CD14-positive monocyte (primary cell): ENCODE measurements at regions not wholly inside any gene's neighbourhood (a gene's known extent, or its start where the extent isn't known, plus 50 kb on each side); places are given as distances from the start of the nearest gene placed in this dataset.

ENCODE experiments used
- DNase-seq, 3 donors: peaks; one replicate each; pipeline ENCODE4 v3.0.0-alpha.2; 2011 to 2022
- H2AFZ ChIP-seq: 2 replicates; pipeline ENCODE4 v1.6.0; 2012; ENCODE audit warnings: mild to moderate bottlenecking, low read depth, low read length, inconsistent platforms; ENCODE audit not compliant: insufficient read depth, poor library complexity, severe bottlenecking
- H3K27ac ChIP-seq, 2 donors: 1 replicate in 1 of 2; 2 replicates in 1 of 2; pipeline ENCODE4 v1.5.1; 2012 to 2013; ENCODE audit warnings: low read length in 2 of 2, control low read depth in 1 of 2, inconsistent platforms in 1 of 2, low read depth in 1 of 2, mild to moderate bottlenecking in 1 of 2
- H3K27me3 ChIP-seq, 2 donors: one replicate each; pipeline versions ENCODE4 v1.6.0 to v1.6.1; 2011 to 2013; ENCODE audit warnings: low read length in 2 of 2; ENCODE audit not compliant: control insufficient read depth in 2 of 2, insufficient read depth in 2 of 2
- H3K36me3 ChIP-seq, 2 donors: replicated peaks in 1 of 2; 1 replicate in 1 of 2; 2 replicates in 1 of 2; pipeline versions ENCODE4 v1.5.1 to v1.6.1; 2012 to 2013; ENCODE audit warnings: low read length in 2 of 2, control low read depth in 1 of 2, inconsistent platforms in 1 of 2, mild to moderate bottlenecking in 1 of 2; ENCODE audit not compliant: insufficient read depth in 2 of 2, control insufficient read depth in 1 of 2
- H3K4me1 ChIP-seq, 2 donors: 1 replicate in 1 of 2; 2 replicates in 1 of 2; pipeline versions ENCODE4 v1.5.1 to v1.6.1; 2012 to 2013; ENCODE audit warnings: low read length in 2 of 2, control low read depth in 1 of 2, inconsistent platforms in 1 of 2, mild to moderate bottlenecking in 1 of 2, moderate library complexity in 1 of 2; ENCODE audit not compliant: insufficient read depth in 2 of 2, control insufficient read depth in 1 of 2
- H3K4me2 ChIP-seq: replicated peaks from 2 replicates; pipeline ENCODE3; 2012; ENCODE audit warnings: low read length, moderate library complexity, mild to moderate bottlenecking; ENCODE audit not compliant: poor library complexity, severe bottlenecking; ENCODE audit errors: extremely low read depth
- H3K4me3 ChIP-seq, 3 experiments: fragments of 200-600 bp in 1 of 3; sonication (generic) in 1 of 3; replicated peaks in 1 of 3; 1 replicate in 2 of 3; 2 replicates in 1 of 3; pipeline ENCODE4 v1.5.1; 2011 to 2013; ENCODE audit warnings: low read length in 3 of 3, mild to moderate bottlenecking in 3 of 3, control low read depth in 2 of 3, low read depth in 2 of 3, inconsistent platforms in 1 of 3, moderate library complexity in 1 of 3
- H3K79me2 ChIP-seq: 2 replicates; pipeline ENCODE4 v1.6.0; 2012; ENCODE audit warnings: mild to moderate bottlenecking, control low read depth, inconsistent platforms, low read length, moderate library complexity; ENCODE audit not compliant: insufficient read depth
- H3K9ac ChIP-seq: 2 replicates; pipeline ENCODE4 v1.6.0; 2017; ENCODE audit warnings: low read length, mild to moderate bottlenecking; ENCODE audit not compliant: insufficient read depth, poor library complexity, severe bottlenecking
- H3K9me3 ChIP-seq, 2 donors: replicated peaks in 1 of 2; 1 replicate in 1 of 2; 2 replicates in 1 of 2; pipeline versions ENCODE4 v1.5.1 to v1.6.1; 2012 to 2013; ENCODE audit warnings: low read length in 2 of 2, control low read depth in 1 of 2; ENCODE audit not compliant: control insufficient read depth in 1 of 2, insufficient read depth in 1 of 2
- H4K20me1 ChIP-seq: 2 replicates; pipeline ENCODE4 v1.6.0; 2012; ENCODE audit warnings: mild to moderate bottlenecking, low read length, control low read depth, moderate library complexity; ENCODE audit not compliant: insufficient read depth
- H3K27ac Mint-ChIP-seq, 7 donors: one replicate each; pipeline ENCODE4 v1.8.0; 2020; ENCODE audit warnings: mild to moderate bottlenecking in 7 of 7, mixed read lengths in 7 of 7, moderate library complexity in 6 of 7, inconsistent platforms in 2 of 7
- H3K27me3 Mint-ChIP-seq, 3 donors: one replicate each; pipeline ENCODE4 v1.8.0; 2021 to 2022; ENCODE audit warnings: low read depth in 3 of 3, mild to moderate bottlenecking in 3 of 3, mixed read lengths in 3 of 3, moderate library complexity in 3 of 3, inconsistent platforms in 1 of 3
- H3K36me3 Mint-ChIP-seq, 2 donors: one replicate each; pipeline ENCODE4 v1.8.0; 2020; ENCODE audit warnings: mixed read lengths in 2 of 2, inconsistent platforms in 1 of 2, mild to moderate bottlenecking in 1 of 2
- H3K4me1 Mint-ChIP-seq: one replicate; pipeline ENCODE4 v1.8.0; 2020; ENCODE audit warnings: mild to moderate bottlenecking, mixed read lengths
- H3K4me3 Mint-ChIP-seq, 2 donors: one replicate each; pipeline ENCODE4 v1.8.0; 2020; ENCODE audit warnings: mild to moderate bottlenecking in 2 of 2, mixed read lengths in 2 of 2, moderate library complexity in 1 of 2
- H3K9me3 Mint-ChIP-seq, 7 donors: one replicate each; pipeline ENCODE4 v1.8.0; 2020 to 2022; ENCODE audit warnings: mixed read lengths in 7 of 7, mild to moderate bottlenecking in 6 of 7, moderate library complexity in 6 of 7, inconsistent platforms in 2 of 7
- CTCF ChIP-seq: fragments of 200-600 bp; IDR thresholded peaks from one replicate; pipeline ENCODE4 v1.8.0; 2022; ENCODE audit warnings: antibody characterized with exemption, mild to moderate bottlenecking
- WGBS: methylation state at CpG from one replicate; pipeline ENCODE4 v1.1.5; 2013; ENCODE audit warnings: missing lambda C conversion rate; ENCODE audit not compliant: insufficient coverage; 5-methylcytosine and 5-hydroxymethylcytosine counted together
- intact Hi-C, 2 donors: fragments of 100-400 bp; cut with micrococcal nuclease; formaldehyde crosslinking; loops; one replicate each; pipeline versions ENCODE4 v1.15.0 to v1.15.1; 2023

- Histone ChIP-seq H3K36me3 (no peaks in the 10 kb centered on the region), H2AFZ (no peak overlapping the region), H4K20me1 (no peaks in the 10 kb centered on the region), H3K4me2 (no peak overlapping the region), H3K4me1 (no peaks in the 10 kb centered on the region), H3K9ac (no peak overlapping the region), H3K4me3 (no peak overlapping the region), H3K27ac (no peak overlapping the region), H3K27me3 (no peaks in the 10 kb centered on the region), H3K9me3 (no peaks in the 10 kb centered on the region), H3K79me2 (no peaks in the 10 kb centered on the region)
- TF ChIP-seq CTCF: no peak
- Mint-ChIP-seq H3K4me1 (no peaks in the 10 kb centered on the region), H3K27me3 (peaks cover 3 to 12% (median 12%) of the 10 kb centered on the region in 3 donors), H3K36me3 (no peaks in the 10 kb centered on the region), H3K9me3 (peaks cover 0 to 2% (median 0%) of the 10 kb centered on the region in 7 donors), H3K4me3 (no peak overlapping the region), H3K27ac (no peak overlapping the region)
- intact Hi-C loops: no loop called here
- 51% methylated on average over 19 of the region's 22 CpGs for WGBS
- no peak for DNase-seq
These were observed 249.0 kb downstream of the AACS start for GRCh38 chr12:125314051-125314755.

GRCh38 chr12:125315771-125316170 is 250.5 kb downstream of the AACS start:
- Mint-ChIP-seq H3K9me3 (peaks cover 0 to 3% (median 0%) of the 10 kb centered on the region in 7 donors), H3K27me3 (peaks cover 3 to 12% (median 10%) of the 10 kb centered on the region in 3 donors), H3K27ac (no peak overlapping the region), H3K36me3 (no peaks in the 10 kb centered on the region), H3K4me3 (no peak overlapping the region), H3K4me1 (no peaks in the 10 kb centered on the region)
- H3K9me3 ChIP-seq: no peaks in the 10 kb centered on the region
- H3K9ac ChIP-seq: no peak overlapping the region
- no peak overlapping the region for H2AFZ ChIP-seq
- DNase-seq: no peak
- no peak for TF ChIP-seq CTCF
- H3K4me1 ChIP-seq: no peaks in the 10 kb centered on the region
- H3K27me3 ChIP-seq: no peaks in the 10 kb centered on the region
- no peak overlapping the region for H3K4me3 ChIP-seq
- H4K20me1 ChIP-seq: no peaks in the 10 kb centered on the region
- no peaks in the 10 kb centered on the region for H3K36me3 ChIP-seq
- no CpG with 5 or more reads among the region's 1 CpG for WGBS
- intact Hi-C loops: no loop called here
- no peaks in the 10 kb centered on the region for H3K79me2 ChIP-seq
- H3K4me2 ChIP-seq: no peak overlapping the region
- no peak overlapping the region for H3K27ac ChIP-seq
